ENCODE measurements at regions not wholly inside any gene's neighbourhood (a gene's known extent, or its start where the extent isn't known, plus 50 kb on each side); places are given as distances from the start of the nearest gene placed in this dataset.

DNA sequence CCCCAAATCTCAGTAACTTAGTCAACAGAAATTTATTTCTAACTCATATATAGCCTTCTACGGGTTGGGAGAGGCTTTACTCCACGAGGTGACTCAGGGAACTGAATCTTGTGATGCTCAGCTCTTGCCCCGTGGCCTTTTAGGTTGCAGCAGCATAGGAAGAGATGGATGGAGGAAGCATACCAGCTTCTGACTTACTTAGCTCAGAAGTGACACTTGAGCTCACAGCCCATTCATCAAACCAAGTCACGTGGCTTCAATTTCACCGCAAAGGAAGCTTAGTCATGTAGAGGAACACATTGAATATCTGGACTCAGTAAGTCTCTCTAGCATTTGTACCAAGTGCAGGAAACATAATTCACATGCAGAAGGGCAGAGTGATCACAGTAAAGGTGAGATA is 124.1 kb upstream of the KCNN2 start:
- TF ChIP-seq POLR2A (IDR thresholded peaks at IDR 0.05; ENCODE audit: low read depth, low read length) (no peak), POLR2AphosphoS5 (IDR thresholded peaks at IDR 0.05; ENCODE audit: low read depth, low read length) (no peak)

All from GM12892 (cell line).